ENCODE measurements at regions not wholly inside any gene's neighbourhood (a gene's known extent, or its start where the extent isn't known, plus 50 kb on each side); places are given as distances from the start of the nearest gene placed in this dataset.

GRCh38 chr13:50156561-50157127, 141.4 kb downstream of the KCNRG start:
- no peak for TF ChIP-seq CTCF (IDR thresholded peaks at IDR 0.05)
- no peak for TF ChIP-seq POLR2A (IDR thresholded peaks at IDR 0.05; ENCODE audit: low read depth)
- TF ChIP-seq POLR2AphosphoS5 (IDR thresholded peaks at IDR 0.05), result no peak

Data from esophagus muscularis mucosa (tissue), 3 donors.